ENCODE measurements at regions not wholly inside any gene's neighbourhood (a gene's known extent, or its start where the extent isn't known, plus 50 kb on each side); places are given as distances from the start of the nearest gene placed in this dataset.
"Not testable (repeated sequence)": the region's sequence is repeated elsewhere in the genome, so short reads cannot be mapped to it uniquely, and the experiment has no call there.

DNA sequence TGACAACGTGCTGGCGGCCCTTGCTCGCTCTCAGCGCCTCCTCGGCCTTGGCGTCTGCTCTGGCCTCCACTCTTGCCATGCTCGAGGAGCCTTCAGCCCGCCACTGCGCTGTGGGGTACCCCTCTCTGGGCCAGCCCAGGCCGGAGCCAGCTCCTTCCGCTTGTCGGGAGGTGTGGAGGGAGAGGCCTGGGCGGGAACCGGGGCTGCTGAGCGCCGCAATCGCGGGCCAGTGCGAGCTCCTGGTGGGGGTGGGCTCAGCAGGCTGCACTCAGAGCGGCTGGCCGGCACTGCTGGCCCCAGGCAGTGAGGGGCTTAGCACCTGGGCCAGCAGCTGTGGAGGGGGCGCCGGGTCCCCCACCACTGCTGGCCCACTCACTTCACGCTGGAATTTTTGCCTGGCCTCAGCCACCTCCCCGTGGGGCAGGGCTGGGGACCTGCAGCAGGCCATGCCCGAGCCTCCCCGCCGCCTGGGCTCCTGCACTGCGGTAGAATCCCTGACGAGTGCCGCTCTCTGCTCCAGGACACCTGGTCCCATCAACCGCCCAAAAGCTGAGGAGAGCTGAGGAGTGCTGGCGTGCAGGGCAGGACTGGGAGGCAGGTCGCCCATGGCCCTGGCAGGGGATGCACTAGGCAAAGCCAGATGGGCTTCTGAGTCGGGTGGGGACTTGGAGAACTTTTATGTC, 372.2 kb upstream of the NRG3 start:
- no peak for DNase-seq

DNA sequence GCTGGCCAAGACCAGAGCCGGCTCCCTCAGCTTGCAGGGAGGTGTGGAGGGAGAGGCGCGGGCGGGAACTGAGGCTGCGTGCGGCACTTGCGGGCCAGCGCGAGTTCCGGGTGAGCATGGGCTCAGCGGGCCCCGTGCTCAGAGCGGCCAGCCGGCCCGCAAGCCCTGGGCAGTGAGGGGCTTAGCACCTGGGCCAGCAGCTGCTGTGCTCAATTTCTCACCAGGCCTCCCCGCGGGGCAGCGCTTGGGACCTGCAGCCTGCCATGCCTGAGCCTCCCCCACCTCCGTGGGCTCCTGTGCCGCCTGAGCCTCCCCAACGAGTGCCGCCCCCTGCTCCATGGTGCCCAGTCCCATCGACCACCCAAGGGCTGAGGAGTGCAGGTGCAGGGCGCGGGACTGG, 369.2 kb upstream of the NRG3 start:
- not testable (repeated sequence) for DNase-seq

- no peak for DNase-seq
Measured at GRCh38 chr10:81514811-81515210, 360.2 kb upstream of the NRG3 start.

DNA sequence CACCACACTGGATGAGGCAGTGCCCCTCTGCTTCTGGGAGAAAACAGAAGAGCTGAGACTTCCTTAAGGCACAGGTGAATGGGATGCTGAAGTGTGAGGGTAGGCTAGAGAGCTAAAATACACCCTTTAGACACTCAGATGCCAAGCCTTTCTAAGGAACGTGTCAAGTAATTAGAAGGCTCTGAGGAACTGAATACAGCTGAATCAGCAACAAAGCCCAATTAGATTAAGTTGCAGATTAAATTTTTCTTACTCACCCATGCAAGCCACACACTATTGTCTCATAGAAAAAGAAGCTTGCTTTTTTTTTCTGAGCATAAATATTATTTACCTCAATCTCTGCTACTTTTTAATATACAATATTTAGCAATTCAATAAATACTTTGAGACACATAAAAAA, 354.3 kb upstream of the NRG3 start:
- no peak for DNase-seq

DNA sequence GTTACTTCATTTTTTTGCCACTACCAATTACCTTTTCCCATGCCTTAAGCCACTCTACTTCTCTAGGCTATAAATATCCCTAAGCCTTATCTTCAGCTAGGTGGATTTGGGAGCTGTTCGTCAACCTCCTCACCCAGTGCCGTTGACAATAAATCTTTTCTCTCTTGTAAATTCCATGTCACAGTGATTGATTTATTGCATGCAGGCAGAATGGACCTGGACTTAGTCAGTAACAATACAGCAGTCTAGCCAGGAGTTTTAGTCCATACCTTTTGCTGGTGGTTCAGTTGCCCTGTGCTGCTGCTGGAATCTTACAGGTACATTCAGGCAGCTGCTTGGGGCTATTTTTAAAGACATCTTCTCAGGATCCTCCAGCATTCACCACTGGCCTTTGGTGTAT, 350.5 kb upstream of the NRG3 start:
- DNase-seq, result no peak

DNA sequence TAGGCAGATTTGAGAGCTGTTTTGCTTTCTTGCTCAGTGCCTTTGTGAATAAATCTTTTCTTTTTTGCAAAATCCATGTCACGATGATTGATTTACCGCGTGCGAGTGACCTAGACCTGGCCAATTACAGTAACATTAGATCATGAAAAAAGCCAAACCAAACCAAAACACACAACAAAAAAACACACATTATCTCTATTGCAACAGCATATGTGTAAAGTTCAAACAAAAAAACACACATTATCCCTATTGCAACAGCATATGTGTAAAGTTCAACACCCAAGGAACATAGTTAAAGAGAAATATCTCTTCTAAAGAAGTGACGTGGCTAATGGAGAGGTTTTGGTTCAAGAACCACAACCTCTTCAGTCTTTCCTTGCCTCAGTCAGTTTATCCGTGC, 342.6 kb upstream of the NRG3 start:
- DNase-seq, result no peak

- no peak for DNase-seq
Measured at GRCh38 chr10:81534991-81535390, 340.0 kb upstream of the NRG3 start.

- no peak for DNase-seq
Measured at GRCh38 chr10:81541517-81541916, 333.5 kb upstream of the NRG3 start.

GRCh38 chr10:81546243-81546642, 328.8 kb upstream of the NRG3 start:
- DNase-seq, result no peak

- DNase-seq, result no peak
Measured at GRCh38 chr10:81548160-81548559, 326.8 kb upstream of the NRG3 start.

DNA sequence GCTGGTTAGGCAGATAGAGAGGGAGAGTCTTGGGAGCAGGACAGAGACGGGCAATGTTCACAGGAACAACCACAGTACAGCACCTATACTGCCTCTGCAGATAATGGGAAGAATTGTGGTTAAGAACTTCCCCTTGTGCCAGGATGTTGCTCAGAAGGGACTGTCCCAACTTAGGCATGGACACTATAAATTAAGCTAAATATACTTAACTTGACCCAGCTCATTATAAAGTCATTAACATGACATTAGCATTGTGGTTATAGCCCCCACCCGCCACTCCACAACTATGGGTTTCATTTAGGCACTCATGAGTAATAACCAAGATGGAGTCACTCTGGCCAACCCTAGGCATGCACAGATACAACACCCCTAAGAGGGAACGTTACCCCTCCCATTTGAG, 310.9 kb upstream of the NRG3 start:
- DNase-seq, result no peak

GRCh38 chr10:81569488-81569887, 305.5 kb upstream of the NRG3 start:
- DNase-seq, result no peak

DNA sequence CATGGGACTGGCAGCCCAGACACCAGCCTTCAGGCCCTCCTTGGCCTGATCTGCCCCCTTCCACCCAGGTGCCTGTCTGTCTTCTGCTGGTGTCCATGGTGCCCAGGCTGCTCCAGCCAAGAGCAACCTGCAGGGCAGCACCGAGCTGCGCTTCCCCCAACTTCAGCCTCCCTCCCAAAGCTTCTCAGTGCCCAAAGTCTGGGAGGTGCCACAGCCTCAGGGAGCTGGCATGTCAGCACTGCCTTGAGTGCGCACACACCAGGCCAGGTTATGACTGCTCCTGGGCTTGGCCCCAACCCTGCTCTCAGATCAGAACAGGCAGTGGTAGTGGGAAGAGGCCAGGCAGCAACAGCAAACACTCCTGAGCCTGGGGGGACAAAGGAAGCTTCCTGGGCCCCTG, 304.6 kb upstream of the NRG3 start:
- DNase-seq, result no peak

GRCh38 chr10:81570878-81571794, 303.9 kb upstream of the NRG3 start:
- no peak for DNase-seq

- DNase-seq, result no peak
Measured at GRCh38 chr10:81575036-81575435, 300.0 kb upstream of the NRG3 start.

DNA sequence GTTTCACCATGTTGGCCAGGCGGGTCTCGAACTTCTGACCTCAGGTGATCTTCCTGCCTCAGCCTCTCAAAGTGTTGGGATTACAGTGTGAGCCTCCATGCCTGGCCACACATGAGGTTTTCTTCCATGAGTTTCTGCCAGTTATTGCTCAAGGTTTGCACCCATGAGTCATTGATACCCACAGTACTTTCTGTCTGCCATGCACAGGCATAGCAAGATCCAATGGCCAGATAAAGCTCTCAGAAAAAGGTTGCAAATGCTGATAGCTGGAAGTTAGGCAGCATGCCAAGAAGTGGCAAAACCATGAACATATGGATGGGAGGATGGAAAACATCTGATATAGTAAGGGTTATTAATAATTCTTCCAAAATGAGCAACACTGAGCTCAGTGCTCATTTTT, 298.7 kb upstream of the NRG3 start:
- no peak for DNase-seq

GRCh38 chr10:81594991-81595390, 280.0 kb upstream of the NRG3 start:
- DNase-seq, result no peak

DNA sequence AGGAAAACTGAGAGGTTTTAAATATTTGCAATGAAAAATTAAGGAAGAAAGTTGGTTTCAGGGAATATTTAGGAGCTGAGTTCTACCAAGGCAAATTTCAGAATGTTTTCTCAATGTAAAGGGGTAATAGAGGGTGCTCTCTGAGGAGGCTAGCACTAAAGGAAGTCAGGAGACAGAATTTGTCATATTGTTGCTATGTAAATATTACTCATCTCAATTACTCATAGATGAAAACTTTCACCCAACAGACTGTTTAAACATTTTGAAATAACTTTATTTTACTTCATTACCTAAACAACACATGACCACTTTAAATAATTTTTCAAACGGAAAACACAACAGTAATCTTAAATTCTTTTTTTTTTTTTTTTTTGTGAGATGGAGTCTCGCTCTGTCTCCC, 274.8 kb upstream of the NRG3 start:
- DNase-seq, result no peak

GRCh38 chr10:81603106-81603620, 271.8 kb upstream of the NRG3 start:
- DNase-seq, result no peak

GRCh38 chr10:81644485-81644884, 230.5 kb upstream of the NRG3 start:
- DNase-seq, result not testable (repeated sequence)

DNA sequence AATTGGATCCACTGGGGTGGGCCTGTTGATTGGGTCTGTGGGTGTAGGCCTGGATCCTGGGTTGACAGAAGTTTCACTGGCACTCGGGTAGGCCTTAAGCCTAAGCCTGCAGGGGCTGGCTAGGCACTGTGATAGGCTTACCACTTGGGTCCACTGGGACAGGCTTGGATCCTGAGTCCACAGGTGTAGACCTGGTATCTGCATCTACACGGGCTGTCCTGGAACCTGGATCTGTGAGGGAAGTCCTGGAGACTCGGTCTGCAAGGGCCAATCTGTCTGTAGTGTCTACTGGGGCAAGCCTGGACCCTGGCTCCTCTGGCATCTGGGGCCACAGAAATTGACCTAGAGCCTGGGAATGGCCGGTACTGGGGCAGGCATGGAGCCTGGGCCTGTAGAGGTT, 219.0 kb upstream of the NRG3 start:
- no peak for DNase-seq

DNA sequence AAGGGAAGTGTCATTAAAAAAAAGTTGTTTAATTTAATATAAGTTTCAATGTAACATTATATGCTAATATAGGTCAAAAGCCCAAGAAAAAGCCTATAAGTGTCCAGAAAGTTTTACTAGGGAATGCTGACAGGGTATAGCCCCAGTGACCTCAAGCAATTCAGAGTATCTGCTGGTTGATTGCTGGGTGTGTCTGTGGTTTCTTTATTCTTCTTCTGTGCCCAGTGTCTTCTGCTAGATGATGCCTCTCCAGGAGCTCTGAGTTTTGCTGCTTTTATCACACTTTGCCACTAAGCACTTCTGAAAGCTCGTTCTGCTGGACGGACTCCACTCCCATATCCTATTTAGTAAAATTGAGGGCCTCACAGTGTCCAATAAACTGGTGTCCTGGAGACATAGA, 212.2 kb upstream of the NRG3 start:
- DNase-seq, result no peak

DNA sequence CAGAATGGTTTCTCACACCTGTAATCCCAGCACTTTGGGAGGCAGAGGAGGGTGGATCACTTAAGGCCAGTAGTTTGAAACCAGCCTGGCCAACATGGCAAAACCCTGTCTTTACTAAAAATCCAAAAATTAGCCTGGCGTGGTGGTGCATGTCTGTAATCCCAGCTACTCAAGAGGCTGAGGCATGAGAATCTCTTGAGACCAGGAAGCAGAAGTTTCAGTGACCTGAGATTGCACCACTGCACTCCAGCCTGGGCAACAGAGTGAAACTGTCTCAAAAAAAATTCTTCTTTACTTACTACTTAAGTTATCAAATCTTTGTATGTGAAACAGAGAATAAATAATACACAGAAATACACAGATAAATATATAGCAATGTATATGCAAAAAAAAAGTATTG, 210.2 kb upstream of the NRG3 start:
- DNase-seq, result not testable (repeated sequence)

- no peak for DNase-seq
Measured at GRCh38 chr10:81674941-81675340, 200.1 kb upstream of the NRG3 start.

Data from CD4-positive, alpha-beta T cell treated with Interleukin-15 for 1 hour (primary cell).